Stimulated activated CD8-positive, alpha-beta memory T cell treated with anti-CD3 and anti-CD28 coated beads, Interleukin-15, amount 100 ng/mL, for 1 hour (primary cell): ENCODE measurements at regions not wholly inside any gene's neighbourhood (a gene's known extent, or its start where the extent isn't known, plus 50 kb on each side); places are given as distances from the start of the nearest gene placed in this dataset.
"Not testable (repeated sequence)": the region's sequence is repeated elsewhere in the genome, so short reads cannot be mapped to it uniquely, and the experiment has no call there.

Experiments used
- DNase-seq: peaks from one replicate; pipeline ENCODE4 v3.0.0-alpha.2; 2020; ENCODE audit warnings: low read depth

DNA sequence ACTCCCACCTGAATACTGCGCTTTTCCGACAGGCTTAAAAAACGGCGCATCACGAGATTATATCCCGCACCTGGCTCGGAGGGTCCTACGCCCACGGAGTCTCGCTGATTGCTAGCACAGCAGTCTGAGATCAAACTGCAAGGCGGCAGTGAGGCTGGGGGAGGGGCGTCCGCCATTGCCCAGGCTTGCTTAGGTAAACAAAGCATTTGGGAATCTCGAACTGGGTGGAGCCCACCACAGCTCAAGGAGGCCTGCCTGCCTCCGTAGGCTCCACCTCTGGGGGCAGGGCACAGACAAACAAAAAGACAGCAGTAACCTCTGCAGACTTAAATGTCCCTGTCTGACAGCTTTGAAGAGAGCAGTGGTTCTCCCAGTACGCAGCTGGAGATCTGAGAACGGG lies 976.2 kb upstream of the TMEFF2 start:
- not testable (repeated sequence) for DNase-seq

DNA sequence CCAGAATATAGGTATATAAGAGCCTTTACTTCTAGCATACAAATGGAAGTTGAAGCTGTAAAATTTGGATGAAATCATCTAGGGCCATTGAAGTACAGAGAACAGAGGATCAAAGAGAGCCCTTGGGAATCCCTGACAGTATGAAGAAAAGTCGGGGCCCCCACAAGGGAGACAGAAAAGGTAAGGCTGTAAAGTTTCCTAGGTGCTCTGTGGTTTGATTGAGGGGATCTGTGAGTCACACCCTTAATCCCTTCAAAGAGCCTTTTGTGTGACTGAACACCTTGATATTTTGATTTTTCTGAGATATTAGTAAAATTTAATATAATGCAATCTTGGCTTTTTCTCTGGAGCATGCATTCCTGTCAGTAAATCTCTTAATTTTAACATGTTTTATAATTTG lies 961.7 kb upstream of the TMEFF2 start:
- DNase-seq: no peak

DNA sequence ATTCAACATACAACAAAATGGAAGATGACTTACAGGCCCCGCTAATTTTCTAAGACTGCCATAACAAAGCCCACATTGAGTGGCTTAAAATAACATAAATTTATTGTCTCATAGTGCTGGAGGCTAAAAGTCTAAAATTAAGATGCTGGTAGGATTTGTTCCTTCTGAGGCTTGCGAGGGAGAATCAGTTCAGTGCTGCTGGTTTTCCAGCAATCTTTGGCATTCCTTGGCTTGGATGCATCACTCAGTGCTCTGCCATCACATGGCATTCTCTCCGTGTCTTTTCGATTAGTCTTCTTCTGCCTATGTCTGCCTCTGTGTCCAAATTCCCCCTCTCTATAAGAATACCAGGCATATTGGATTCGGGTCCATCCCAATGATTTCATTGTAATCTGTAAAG lies 959.3 kb upstream of the TMEFF2 start:
- DNase-seq: no peak

DNA sequence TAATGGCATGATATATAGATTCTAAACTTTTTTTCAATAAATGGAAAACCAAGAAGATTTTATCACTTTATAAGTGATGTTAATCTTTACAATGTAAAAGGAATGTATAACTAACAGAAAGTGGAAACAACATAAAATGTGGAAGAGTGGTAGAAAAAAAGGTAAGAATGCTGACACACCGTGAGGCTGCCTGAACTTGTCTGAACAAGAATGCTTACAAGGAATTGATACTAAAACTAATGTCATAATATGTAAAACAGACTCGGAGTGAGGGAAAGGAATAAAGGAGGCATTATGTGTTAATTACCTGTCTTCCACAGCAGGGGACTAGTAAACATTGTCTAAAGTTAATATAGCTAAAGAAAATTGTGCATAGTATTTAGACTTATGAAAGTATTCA lies 958.8 kb upstream of the TMEFF2 start:
- no peak for DNase-seq

DNA sequence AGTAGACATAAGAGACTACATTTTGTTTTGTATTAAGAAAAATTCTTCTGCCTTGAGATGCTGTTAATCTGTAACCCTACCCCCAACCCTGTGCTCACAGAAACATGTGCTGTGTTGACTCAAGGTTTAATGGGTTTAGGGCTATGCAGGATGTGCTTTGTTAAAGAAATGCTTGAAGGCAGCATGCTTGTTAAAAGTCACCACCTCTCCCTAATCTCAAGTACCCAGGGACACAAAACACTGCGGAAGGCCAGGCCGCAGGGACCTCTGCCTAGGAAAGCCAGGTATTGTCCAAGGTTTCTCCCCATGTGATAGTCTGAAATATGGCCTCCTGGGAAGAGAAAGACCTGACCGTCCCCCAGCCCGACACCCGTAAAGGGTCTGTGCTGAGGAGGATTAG lies 947.7 kb upstream of the TMEFF2 start:
- not testable (repeated sequence) for DNase-seq

GRCh38 chr2:193141998-193142397 lies 947.3 kb upstream of the TMEFF2 start:
- DNase-seq: no peak

DNA sequence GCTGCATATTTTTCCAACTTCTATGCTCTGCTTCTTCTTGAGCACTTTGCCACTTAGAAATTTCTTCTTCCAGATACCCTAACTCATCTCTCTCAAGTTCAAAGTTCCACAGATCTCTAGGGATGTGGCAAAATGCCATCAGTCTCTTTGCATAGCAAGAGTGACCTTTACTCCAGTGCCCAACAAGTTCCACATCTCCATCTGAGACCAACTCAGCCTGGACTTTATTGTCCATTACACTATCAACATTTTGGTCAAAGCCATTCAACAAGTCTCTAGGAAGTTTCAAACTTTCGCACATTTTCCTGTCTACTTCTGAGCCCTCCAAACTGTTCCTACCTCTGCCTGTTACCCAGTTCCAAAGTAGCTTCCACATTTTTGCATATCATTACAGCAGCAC lies 946.2 kb upstream of the TMEFF2 start:
- DNase-seq: not testable (repeated sequence)

DNA sequence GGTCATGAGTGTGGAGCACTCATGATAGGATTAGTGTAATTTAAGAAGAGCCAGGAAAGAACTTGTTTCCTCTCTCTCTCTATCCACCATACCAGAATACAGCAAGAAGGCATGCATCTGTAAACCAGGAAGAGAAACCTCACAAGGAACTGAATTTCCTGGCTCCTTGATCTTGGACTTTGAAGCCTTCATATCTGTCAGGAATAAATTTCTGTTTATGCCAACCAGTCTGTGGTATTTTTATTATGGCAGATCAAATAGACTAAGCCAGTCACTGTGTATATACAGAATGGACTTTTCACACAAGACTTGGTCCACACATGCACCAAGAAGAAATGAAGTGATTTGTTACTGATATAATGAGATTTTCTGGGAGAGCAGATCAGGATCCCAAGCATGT lies 930.1 kb upstream of the TMEFF2 start:
- DNase-seq: no peak

GRCh38 chr2:193114827-193115226 lies 920.1 kb upstream of the TMEFF2 start:
- no peak for DNase-seq

DNA sequence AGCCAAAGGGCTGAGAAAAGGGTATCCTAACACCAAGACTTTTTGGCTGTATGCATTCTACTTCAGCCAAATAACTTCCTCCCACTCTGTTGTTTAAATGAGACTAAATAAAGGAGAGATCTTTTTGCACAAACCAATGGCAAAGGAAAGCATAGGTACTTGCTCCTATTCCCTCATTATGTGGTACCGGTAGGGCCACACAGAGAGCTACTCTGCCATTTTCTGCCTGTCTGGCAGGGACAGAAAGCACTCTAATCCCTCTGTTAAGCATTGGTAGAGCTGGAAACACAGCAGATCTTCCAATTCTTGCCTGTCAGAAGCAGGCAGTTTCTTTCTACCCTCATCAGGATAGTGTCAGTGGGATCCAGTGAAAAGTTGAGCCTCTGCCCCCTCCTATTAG lies 918.3 kb upstream of the TMEFF2 start:
- DNase-seq: no peak

- no peak for DNase-seq
These were observed 908.3 kb upstream of the TMEFF2 start for GRCh38 chr2:193103064-193103463.

DNA sequence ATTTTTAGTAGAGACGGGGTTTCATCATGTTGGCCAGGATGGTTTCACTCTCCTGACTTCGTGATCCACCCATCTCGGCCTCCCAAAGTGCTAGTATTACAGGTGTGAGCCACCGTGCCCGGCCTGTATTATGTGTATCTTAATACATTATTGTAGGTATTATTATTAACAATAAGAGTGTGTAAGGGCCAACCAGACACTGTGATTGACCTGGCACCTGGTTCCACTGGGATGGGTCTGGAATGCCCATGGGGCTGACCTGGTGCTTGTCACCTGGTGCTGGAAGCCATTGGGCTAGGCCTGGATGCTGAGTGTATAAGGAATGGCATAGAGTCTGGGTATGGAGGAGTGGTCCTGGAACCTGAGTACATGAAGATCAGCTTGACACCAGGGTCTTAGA lies 906.9 kb upstream of the TMEFF2 start:
- DNase-seq: no peak

DNA sequence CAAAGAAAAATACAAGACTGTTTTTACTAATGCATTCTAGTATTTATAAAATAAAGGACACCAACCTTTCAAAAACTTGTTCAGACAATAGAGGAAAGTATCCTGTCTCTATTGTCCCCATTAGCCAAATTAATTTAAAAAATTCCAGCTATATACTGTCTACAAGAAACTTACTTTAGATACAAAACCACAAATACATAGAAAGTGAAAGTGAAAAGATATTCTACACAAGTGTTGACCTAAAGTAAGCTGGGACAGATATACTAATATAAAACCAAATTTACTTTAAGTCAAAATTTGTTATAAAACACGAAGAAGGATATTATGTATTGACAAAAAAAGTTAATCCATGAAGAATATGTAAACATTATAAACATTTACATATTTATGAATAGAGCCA lies 893.3 kb upstream of the TMEFF2 start:
- no peak for DNase-seq

DNA sequence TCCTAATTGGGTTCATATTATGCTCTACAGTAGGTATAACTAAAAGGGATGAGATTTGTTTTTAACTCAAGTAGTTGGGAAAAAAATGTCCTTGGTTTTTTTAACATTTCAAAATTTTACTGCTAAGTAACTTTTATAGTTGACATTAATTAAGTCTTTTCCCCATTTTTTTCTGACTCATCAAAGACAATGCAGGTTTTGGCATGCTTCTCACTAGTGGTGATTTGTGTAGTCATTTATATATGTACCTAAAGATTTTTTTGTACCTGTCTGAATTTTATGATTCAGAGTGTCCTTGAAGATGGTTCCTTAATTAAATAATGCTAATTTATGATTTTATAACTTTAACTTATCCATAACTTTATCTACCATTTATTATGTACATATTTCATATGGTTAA lies 882.3 kb upstream of the TMEFF2 start:
- DNase-seq: no peak

- DNase-seq: no peak
These were observed 880.2 kb upstream of the TMEFF2 start for GRCh38 chr2:193074933-193075332.

DNA sequence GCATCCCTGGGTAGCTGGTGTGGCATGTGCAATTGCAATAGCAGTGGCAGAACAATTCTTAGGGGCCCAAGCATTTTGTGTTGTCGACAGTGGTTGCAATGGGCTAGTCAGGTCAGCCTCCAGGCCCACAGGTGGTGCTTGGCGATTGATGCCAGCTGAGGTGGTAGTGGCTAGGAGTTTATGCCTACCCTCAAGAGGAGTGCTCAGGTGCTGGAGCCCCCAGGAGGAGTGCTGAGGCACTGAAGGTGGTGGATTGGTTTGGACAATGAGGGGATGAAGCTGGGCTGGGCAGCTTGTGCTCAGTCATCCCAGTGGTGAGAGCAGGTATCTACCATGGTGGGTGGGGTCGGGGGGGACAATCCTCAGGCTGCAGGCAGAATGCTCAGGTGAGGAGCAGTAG lies 877.9 kb upstream of the TMEFF2 start:
- DNase-seq: no peak

GRCh38 chr2:193025556-193025955 lies 830.8 kb upstream of the TMEFF2 start:
- DNase-seq: not testable (repeated sequence)

DNA sequence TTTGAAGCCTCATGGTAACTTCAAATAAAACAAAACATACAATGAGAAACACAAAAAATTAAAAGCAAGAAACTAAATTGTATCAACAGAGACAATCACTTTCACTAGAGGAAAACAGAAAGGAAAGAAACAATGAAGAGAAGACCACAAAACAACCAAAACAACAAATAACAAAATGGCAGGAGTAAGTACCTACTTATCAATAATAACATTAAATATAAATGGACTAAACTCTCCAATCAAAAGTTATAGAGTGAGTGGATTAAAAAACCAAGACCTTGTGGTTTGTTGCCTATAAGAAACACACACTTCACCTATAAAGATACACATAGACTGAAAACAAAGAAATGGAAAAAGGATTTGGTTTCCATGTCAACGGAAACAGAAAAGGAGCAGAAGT lies 830.1 kb upstream of the TMEFF2 start:
- DNase-seq: no peak

- no peak for DNase-seq
These were observed 817.1 kb upstream of the TMEFF2 start for GRCh38 chr2:193011870-193012269.

GRCh38 chr2:192993059-192993458 lies 798.3 kb upstream of the TMEFF2 start:
- DNase-seq: no peak

DNA sequence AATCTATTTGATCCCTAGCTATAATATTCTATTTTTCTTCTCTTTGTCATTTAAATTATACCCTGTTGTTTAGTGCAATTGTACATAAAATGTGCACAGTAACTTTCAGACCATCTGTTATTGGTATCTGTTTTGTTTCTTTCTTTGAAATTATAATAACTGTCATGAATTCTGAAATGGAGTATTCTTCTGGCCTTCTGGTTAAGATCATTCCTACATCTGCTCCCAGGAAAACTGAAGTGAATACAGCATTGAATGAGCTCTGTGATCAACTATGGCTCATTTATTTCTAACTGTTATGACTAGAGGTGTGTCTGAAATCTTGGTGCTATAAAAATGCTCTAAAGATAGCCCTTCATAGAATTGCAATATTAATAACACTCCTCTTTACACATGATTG lies 788.4 kb upstream of the TMEFF2 start:
- DNase-seq: no peak

- DNase-seq: no peak
These were observed 783.7 kb upstream of the TMEFF2 start for GRCh38 chr2:192978395-192978794.

DNA sequence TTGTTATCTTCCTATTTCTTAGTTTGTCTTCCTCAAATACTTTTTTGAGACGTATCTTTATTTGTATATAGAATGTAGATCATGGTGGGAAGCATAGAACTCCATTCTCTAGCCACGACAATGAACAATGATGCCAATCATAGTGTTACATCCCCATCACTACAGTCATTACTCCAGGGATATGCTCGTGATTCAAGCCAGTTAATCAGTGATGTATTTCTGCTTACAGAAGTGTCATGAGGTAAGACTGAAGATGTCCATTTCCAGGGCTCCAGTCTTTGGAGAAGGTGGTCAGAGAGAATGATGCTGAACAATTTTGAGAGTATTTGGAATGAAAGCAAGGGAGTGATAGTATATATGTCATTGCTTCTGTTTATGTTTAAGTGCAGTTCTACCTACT lies 777.2 kb upstream of the TMEFF2 start:
- DNase-seq: no peak

DNA sequence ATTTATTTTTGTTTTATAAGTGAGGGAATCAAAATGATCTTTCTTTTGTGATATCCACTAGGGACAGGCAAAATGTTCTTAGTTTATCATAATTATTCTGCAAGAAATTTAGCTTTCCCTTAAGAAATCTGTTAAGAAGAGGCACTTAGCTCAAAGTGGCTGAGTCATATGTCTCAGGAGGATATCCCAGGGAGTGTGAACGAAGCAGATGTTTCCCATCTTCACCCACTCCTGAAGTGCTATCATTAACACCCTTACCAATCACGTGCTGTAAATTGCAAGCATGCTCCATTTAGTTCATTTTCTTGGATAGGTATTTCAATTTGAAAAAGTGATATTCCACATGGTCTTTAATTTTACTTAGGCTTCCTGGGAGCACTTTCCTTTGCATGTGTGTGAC lies 774.3 kb upstream of the TMEFF2 start:
- DNase-seq: no peak

- no peak for DNase-seq
These were observed 766.2 kb upstream of the TMEFF2 start for GRCh38 chr2:192960945-192961344.
